NCI-H187 (cell line): ENCODE measurements at regions not wholly inside any gene's neighbourhood (a gene's known extent, or its start where the extent isn't known, plus 50 kb on each side); places are given as distances from the start of the nearest gene placed in this dataset.
"Not testable (repeated sequence)": the region's sequence is repeated elsewhere in the genome, so short reads cannot be mapped to it uniquely, and the experiment has no call there.

Experiments used
- DNase-seq, 2 experiments: peaks; one replicate each; lab custom pipeline; 2025; lab: John Stamatoyannopoulos, UW

- DNase-seq: no peak
Measured at GRCh38 chr1:82062206-82062605, 261.5 kb downstream of the ADGRL2 start.

- DNase-seq: no peak
Measured at GRCh38 chr1:82059959-82060358, 259.2 kb downstream of the ADGRL2 start.

- no peak for DNase-seq
Measured at GRCh38 chr1:82057011-82057410, 256.3 kb downstream of the ADGRL2 start.

GRCh38 chr1:82055375-82055774 is 254.6 kb downstream of the ADGRL2 start:
- not testable (repeated sequence) for DNase-seq

GRCh38 chr1:82052563-82052962 is 251.8 kb downstream of the ADGRL2 start:
- no peak for DNase-seq

- no peak for DNase-seq
Measured at GRCh38 chr1:82048596-82048995, 247.9 kb downstream of the ADGRL2 start.

GRCh38 chr1:82045221-82045620 is 244.5 kb downstream of the ADGRL2 start:
- DNase-seq: no peak

GRCh38 chr1:82044536-82044935 is 243.8 kb downstream of the ADGRL2 start:
- no peak for DNase-seq

- no peak for DNase-seq
Measured at GRCh38 chr1:82044111-82044510, 243.4 kb downstream of the ADGRL2 start.

GRCh38 chr1:82042306-82043060 is 241.7 kb downstream of the ADGRL2 start:
- DNase-seq: no peak
